ENCODE measurements at regions not wholly inside any gene's neighbourhood (a gene's known extent, or its start where the extent isn't known, plus 50 kb on each side); places are given as distances from the start of the nearest gene placed in this dataset.

- TF ChIP-seq CTCF (conservative IDR thresholded peaks at IDR 0.05) = no peak
- no peak for TF ChIP-seq ZFX (IDR thresholded peaks at IDR 0.05)
- H3K27ac ChIP-seq = no peak overlapping the region
Measured at GRCh38 chr17:13761038-13761603, 159.4 kb upstream of the HS3ST3A1 start.

- H3K27ac ChIP-seq = no peak overlapping the region
- TF ChIP-seq ZFX (IDR thresholded peaks at IDR 0.05) (no peak), CTCF (conservative IDR thresholded peaks at IDR 0.05) (no peak)
Measured at GRCh38 chr17:13765701-13766100, 164.0 kb upstream of the HS3ST3A1 start.

- no peak overlapping the region for H3K27ac ChIP-seq
- TF ChIP-seq ZFX (IDR thresholded peaks at IDR 0.05) (no peak), CTCF (conservative IDR thresholded peaks at IDR 0.05) (no peak)
Measured at GRCh38 chr17:13770702-13771101, 169.0 kb upstream of the HS3ST3A1 start.

GRCh38 chr17:13775450-13775849 is 173.7 kb upstream of the HS3ST3A1 start:
- TF ChIP-seq CTCF (conservative IDR thresholded peaks at IDR 0.05) (no peak), ZFX (IDR thresholded peaks at IDR 0.05) (no peak)
- no peak overlapping the region for H3K27ac ChIP-seq

DNA sequence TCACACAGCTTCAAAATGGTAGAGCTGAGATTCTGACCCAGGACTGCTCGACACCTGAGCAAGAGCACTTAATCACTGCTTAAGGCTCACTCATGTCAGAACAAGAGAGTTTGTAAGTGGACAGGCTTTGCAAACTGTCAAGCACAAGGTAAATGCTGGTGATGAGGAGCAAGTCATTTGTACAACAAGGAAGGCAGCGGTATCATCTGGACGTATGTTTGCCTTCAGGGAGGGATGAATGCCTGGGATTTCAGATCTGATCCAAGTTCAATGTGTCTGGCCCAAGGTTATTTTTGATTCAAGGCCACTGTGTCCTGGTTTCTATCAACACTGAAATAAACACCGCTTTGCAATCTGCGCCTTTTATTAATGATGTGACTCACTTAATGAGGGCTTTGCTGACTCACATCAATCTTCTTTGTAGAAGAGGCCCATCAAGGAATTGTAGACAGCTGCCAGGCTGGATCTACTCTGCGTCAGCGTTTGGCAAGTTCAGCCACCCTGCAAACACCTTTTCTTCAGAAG is 174.4 kb upstream of the HS3ST3A1 start:
- no peak for TF ChIP-seq ZFX (IDR thresholded peaks at IDR 0.05)
- no peak for TF ChIP-seq CTCF (conservative IDR thresholded peaks at IDR 0.05)
- no peak overlapping the region for H3K27ac ChIP-seq

- no peak for TF ChIP-seq ZFX (IDR thresholded peaks at IDR 0.05)
- no peak for TF ChIP-seq CTCF (conservative IDR thresholded peaks at IDR 0.05)
- no peak overlapping the region for H3K27ac ChIP-seq
Measured at GRCh38 chr17:13777003-13777402, 175.3 kb upstream of the HS3ST3A1 start.

DNA sequence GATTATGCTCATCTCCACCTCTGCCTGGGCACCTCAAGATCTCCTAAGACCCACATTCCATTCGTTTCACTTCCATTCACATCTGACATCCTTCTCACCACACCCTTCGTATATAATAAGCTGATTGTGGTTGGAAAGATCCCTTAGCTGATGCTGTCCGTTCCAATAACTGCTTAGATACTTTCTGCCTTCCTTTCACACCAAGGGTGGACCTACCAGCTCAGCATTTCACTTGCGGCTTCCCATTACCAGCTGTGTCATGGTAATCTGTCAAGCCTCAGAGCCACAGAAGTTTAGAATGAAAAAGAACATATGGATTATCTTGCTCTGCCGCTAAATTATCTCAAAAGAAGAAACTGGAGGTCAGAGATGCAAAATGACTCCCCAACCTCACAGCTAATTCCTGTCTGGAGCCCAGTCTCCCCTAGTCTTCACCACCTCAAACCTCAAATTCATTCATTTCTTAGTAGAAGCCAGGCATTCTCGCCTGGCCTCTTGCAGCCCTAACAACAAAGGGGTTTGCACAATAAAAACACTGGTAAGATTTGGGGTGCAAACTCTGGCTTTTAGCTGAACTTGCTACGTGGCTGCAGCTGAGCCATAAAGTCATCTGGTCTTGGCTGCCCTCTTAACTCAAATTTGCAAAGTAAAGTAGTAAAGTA is 182.8 kb upstream of the HS3ST3A1 start:
- TF ChIP-seq ZFX (IDR thresholded peaks at IDR 0.05) (no peak), CTCF (conservative IDR thresholded peaks at IDR 0.05) (no peak)

More for the DNA sequence above, 182.8 kb upstream of the HS3ST3A1 start:
- H3K27ac ChIP-seq = no peak overlapping the region

Measured in C4-2B (cell line).